HCT116 (cell line): ENCODE measurements at regions not wholly inside any gene's neighbourhood (a gene's known extent, or its start where the extent isn't known, plus 50 kb on each side); places are given as distances from the start of the nearest gene placed in this dataset.

Experiments
- ATAC-seq: fragments of 200-7000 bp; cut with Tn5 transposase; 2 replicates; pipeline ENCODE4 v1.9.1; 2020; ENCODE audit warnings: mild to moderate bottlenecking, moderate library complexity
- BruUV-seq: library from RNA; stranded (reverse); fragments of 400-500 nt; replicated peaks from 2 replicates; lab custom pipeline; 2021; lab: Mats Ljungman, UMichigan
- CTCF ChIA-PET: fragments of 300-600 bp; sonication (Branson Sonifier 250); formaldehyde crosslinking; loops from one replicate; lab custom pipeline; 2021; ENCODE audit warnings: antibody characterized with exemption; lab: Charles Lee
- POLR2A ChIA-PET: fragments of 300-600, 350-600 bp; sonication (Branson Sonifier 250); formaldehyde crosslinking; loops from one replicate; lab custom pipeline; 2021; ENCODE audit warnings: antibody characterized with exemption; lab: Charles Lee
- RAD21 ChIA-PET, 2 experiments: fragments of 300-600 bp; sonication (Branson Sonifier 250); formaldehyde crosslinking; loops; one replicate each; lab custom pipeline; 2023; ENCODE audit warnings: low total read pairs in 2 of 2; ENCODE audit not compliant: uncharacterized antibody in 2 of 2, unreplicated experiment in 2 of 2, low non-redundant PET in 1 of 2; lab: Charles Lee
- DNase-seq: peaks from one replicate; pipeline ENCODE4 v3.0.0-alpha.2; 2010; ENCODE audit warnings: low read depth, low spot score
- H2AFZ ChIP-seq: fragments of 200-600 bp; shearing (Covaris generic), sonication (generic); 2 replicates; pipeline ENCODE4 v1.6.1; 2017; ENCODE audit warnings: low read depth, mixed run types, mixed read lengths, antibody characterized with exemption, low read length; ENCODE audit not compliant: poor library complexity, severe bottlenecking
- H3K27ac ChIP-seq: 2 replicates; pipeline ENCODE4 v1.5.1; 2012; ENCODE audit warnings: low read depth, low read length
- H3K27me3 ChIP-seq: fragments of 200-600 bp; sonication (generic); 2 replicates; pipeline ENCODE4 v1.6.1; 2016; ENCODE audit warnings: mixed run types, low read length, mixed read lengths; ENCODE audit not compliant: insufficient read depth
- H3K36me3 ChIP-seq, 2 experiments: fragments of 200-500 bp in 1 of 2; fragments of 200-600 bp in 1 of 2; sonication (Bioruptor generic) in 1 of 2; sonication (generic) in 1 of 2; 2 replicates each; pipeline versions ENCODE4 v1.5.1 to v1.6.1; 2014 to 2016; ENCODE audit warnings: low read length in 2 of 2, inconsistent platforms in 1 of 2, mixed read lengths in 1 of 2, mixed run types in 1 of 2; ENCODE audit not compliant: insufficient read depth in 2 of 2, control insufficient read depth in 1 of 2
- H3K4me1 ChIP-seq, 2 experiments: fragments of 200-600 bp in 1 of 2; sonication (generic) in 1 of 2; 2 replicates each; pipeline versions ENCODE4 v1.5.1 to v1.6.1; 2012 to 2017; ENCODE audit warnings: low read length in 2 of 2, inconsistent platforms in 1 of 2, mild to moderate bottlenecking in 1 of 2, mixed read lengths in 1 of 2, mixed run types in 1 of 2, moderate library complexity in 1 of 2; ENCODE audit not compliant: insufficient read depth in 2 of 2, control insufficient read depth in 1 of 2
- H3K4me2 ChIP-seq: fragments of 200-600 bp; sonication (generic); 2 replicates; pipeline ENCODE4 v1.6.1; 2017; ENCODE audit warnings: mixed run types, low read length, mixed read lengths
- H3K4me3 ChIP-seq, 2 experiments: fragments of 200-600 bp in 1 of 2; sonication (generic) in 1 of 2; replicated peaks in 1 of 2; 2 replicates each; pipeline ENCODE4 v1.5.1; 2011 to 2016; ENCODE audit warnings: low read length in 2 of 2, control low read depth in 1 of 2, low read depth in 1 of 2, mild to moderate bottlenecking in 1 of 2, mixed read lengths in 1 of 2, mixed run types in 1 of 2
- H3K79me2 ChIP-seq: fragments of 200-600 bp; sonication (generic); 2 replicates; pipeline ENCODE4 v1.6.1; 2017; ENCODE audit warnings: mild to moderate bottlenecking, mixed run types, low read length, moderate library complexity, mixed read lengths; ENCODE audit not compliant: insufficient read depth
- H3K9ac ChIP-seq: fragments of 200-600 bp; sonication (generic); 2 replicates; pipeline ENCODE4 v1.6.1; 2016; ENCODE audit warnings: low read length, mixed read lengths
- H3K9me2 ChIP-seq: fragments of 200-600 bp; sonication (generic), shearing (Covaris generic); 2 replicates; pipeline ENCODE4 v1.6.1; 2017; ENCODE audit warnings: mixed run types, mild to moderate bottlenecking, moderate library complexity; ENCODE audit not compliant: insufficient read depth
- H3K9me3 ChIP-seq, 2 experiments: fragments of 200-500 bp in 1 of 2; fragments of 200-600 bp in 1 of 2; sonication (Bioruptor generic) in 1 of 2; sonication (generic) in 1 of 2; 2 replicates each; pipeline ENCODE4 v1.6.1; 2014 to 2017; ENCODE audit warnings: low read length in 2 of 2, mixed read lengths in 2 of 2, inconsistent platforms in 1 of 2, low read depth in 1 of 2, mild to moderate bottlenecking in 1 of 2, mixed run types in 1 of 2, moderate library complexity in 1 of 2; ENCODE audit not compliant: control insufficient read depth in 1 of 2, insufficient read depth in 1 of 2
- H4K20me1 ChIP-seq: fragments of 200-600 bp; sonication (generic), shearing (Covaris generic); 2 replicates; pipeline ENCODE4 v1.6.1; 2017; ENCODE audit warnings: mixed run types, mild to moderate bottlenecking, moderate library complexity; ENCODE audit not compliant: insufficient read depth
- ATF3 ChIP-seq: IDR thresholded peaks from 2 replicates; pipeline ENCODE4 v1.6.1; 2012
- CEBPB ChIP-seq: IDR thresholded peaks from 2 replicates; pipeline ENCODE4 v1.6.1; 2012; ENCODE audit warnings: low read depth
- CTCF ChIP-seq, 3 experiments: fragments of 200-600 bp in 1 of 3; sonication (generic) in 1 of 3; IDR thresholded peaks in 2 of 3; conservative IDR thresholded peaks in 1 of 3; 2 replicates each; pipeline ENCODE4 v1.5.1; 2012 to 2017; ENCODE audit warnings: low read depth in 2 of 3, low read length in 2 of 3, antibody characterized with exemption in 1 of 3, borderline replicate concordance in 1 of 3, control low read depth in 1 of 3, mild to moderate bottlenecking in 1 of 3, mixed read lengths in 1 of 3, mixed run types in 1 of 3, moderate library complexity in 1 of 3; ENCODE audit not compliant: insufficient read depth in 1 of 3
- EGR1 ChIP-seq: IDR thresholded peaks from 2 replicates; pipeline ENCODE4 v1.6.1; 2012; ENCODE audit warnings: low read depth
- ELF1 ChIP-seq: IDR thresholded peaks from 2 replicates; pipeline ENCODE4 v1.6.1; 2012; ENCODE audit warnings: low read depth, borderline replicate concordance
- EZH2 ChIP-seq: fragments of 200-600 bp; sonication (generic); IDR thresholded peaks from 2 replicates; pipeline ENCODE4 v1.6.1; 2017; ENCODE audit warnings: antibody characterized with exemption, mixed run types
- EZH2phosphoT487 ChIP-seq: fragments of 200-600 bp; IDR thresholded peaks from 2 replicates; pipeline ENCODE4 v1.6.1; 2018; ENCODE audit warnings: antibody characterized with exemption, borderline replicate concordance
- FOSL1 ChIP-seq: IDR thresholded peaks from 2 replicates; pipeline ENCODE4 v1.6.1; 2012; ENCODE audit warnings: low read depth
- JUND ChIP-seq: IDR thresholded peaks from 2 replicates; pipeline ENCODE4 v1.6.1; 2012
- MAX ChIP-seq: IDR thresholded peaks from 2 replicates; pipeline ENCODE4 v1.6.1; 2012
- POLR2A ChIP-seq: IDR thresholded peaks from 2 replicates; pipeline ENCODE4 v1.7.0; 2011; ENCODE audit warnings: borderline replicate concordance; ENCODE audit not compliant: insufficient read depth, insufficient read length; ENCODE audit errors: extremely low read depth
- POLR2AphosphoS5 ChIP-seq: IDR thresholded peaks from 2 replicates; pipeline ENCODE4 v1.6.1; 2011; ENCODE audit warnings: mild to moderate bottlenecking, low read depth, low read length, moderate library complexity
- RAD21 ChIP-seq: IDR thresholded peaks from 2 replicates; pipeline ENCODE4 v1.6.1; 2012; ENCODE audit warnings: low read depth, mild to moderate bottlenecking
- SRF ChIP-seq: IDR thresholded peaks from 2 replicates; pipeline ENCODE4 v1.6.1; 2012; ENCODE audit warnings: low read depth
- YY1 ChIP-seq: IDR thresholded peaks from 2 replicates; pipeline ENCODE4 v1.6.1; 2011; ENCODE audit warnings: low read length, low read depth, moderate library complexity, mild to moderate bottlenecking; ENCODE audit not compliant: insufficient replicate concordance; ENCODE audit errors: extremely low read depth
- ZFX ChIP-seq: fragments of 450-650 bp; IDR thresholded peaks from 2 replicates; pipeline ENCODE4 v1.6.1; 2017
- ZNF274 ChIP-seq: fragments of 200-500 bp; sonication (Bioruptor generic); IDR thresholded peaks from 2 replicates; pipeline ENCODE4 v1.6.1; 2014; ENCODE audit warnings: mild to moderate bottlenecking, low read depth, low read length, inconsistent platforms
- intact Hi-C: fragments of 100-400 bp; cut with micrococcal nuclease; formaldehyde crosslinking; loops from 2 replicates; pipeline ENCODE4 v1.10.0; 2022

GRCh38 chr13:50456111-50456510 lies 387.4 kb downstream of the DLEU7 start:
- Histone ChIP-seq H3K9me3 (no peaks in the 10 kb centered on the region), H3K4me2 (no peak overlapping the region), H3K9me2 (no peaks in the 10 kb centered on the region), H3K27me3 (no peaks in the 10 kb centered on the region), H3K27ac (no peak overlapping the region), H3K36me3 (no peaks in the 10 kb centered on the region), H4K20me1 (no peaks in the 10 kb centered on the region), H3K79me2 (no peaks in the 10 kb centered on the region), H3K4me3 (no peak overlapping the region), H2AFZ (no peak overlapping the region), H3K4me1 (no peaks in the 10 kb centered on the region), H3K9ac (no peak overlapping the region)
- DNase-seq (no peak), ATAC-seq (no peak)
- TF ChIP-seq ATF3 (no peak), FOSL1 (no peak), YY1 (no peak), ZFX (no peak), EGR1 (no peak), ELF1 (no peak)
- CTCF ChIA-PET = no interaction called here
- intact Hi-C loops = no loop called here
- BruUV-seq = no TSS peak
- POLR2A ChIA-PET = no interaction called here
- RAD21 ChIA-PET = no interaction called here

- Histone ChIP-seq H3K9me3 (no peaks in the 10 kb centered on the region), H2AFZ (no peak overlapping the region), H3K27me3 (no peaks in the 10 kb centered on the region), H3K36me3 (no peaks in the 10 kb centered on the region), H3K9ac (no peak overlapping the region), H3K79me2 (no peaks in the 10 kb centered on the region), H4K20me1 (no peaks in the 10 kb centered on the region), H3K4me1 (no peaks in the 10 kb centered on the region), H3K4me2 (no peak overlapping the region), H3K9me2 (no peaks in the 10 kb centered on the region), H3K4me3 (no peak overlapping the region), H3K27ac (no peak overlapping the region)
- ChIA-PET CTCF (no interaction called here), RAD21 (interaction anchor here in 1 of 2 experiments (0.9 kb wide), 1 partner anchor 66 kb away, joined by 3 read pairs; no protein-coding TSS in a partner anchor), POLR2A (no interaction called here)
- DNase-seq (no peak), ATAC-seq (no peak)
- no TSS peak for BruUV-seq
- TF ChIP-seq FOSL1 (no peak), CTCF (IDR thresholded peaks at IDR 0.05 in 2 of 3, conservative IDR thresholded peaks at IDR 0.05 in 1 of 3; ENCODE audit: borderline replicate concordance in 1 of 3, insufficient read depth in 1 of 3, low read depth in 2 of 3, low read length in 2 of 3) (no peak), POLR2A (no peak), RAD21 (no peak), ZNF274 (no peak), JUND (no peak), MAX (no peak), EGR1 (no peak), SRF (no peak), CEBPB (no peak), EZH2phosphoT487 (no peak), POLR2AphosphoS5 (no peak), EZH2 (no peak)
- intact Hi-C loops = no loop called here
These were observed 385.8 kb downstream of the DLEU7 start for GRCh38 chr13:50457415-50458393.
